SJCRH30 (cell line): ENCODE measurements at regions not wholly inside any gene's neighbourhood (a gene's known extent, or its start where the extent isn't known, plus 50 kb on each side); places are given as distances from the start of the nearest gene placed in this dataset.
A peak's percentile ranks its signal among the peaks of the same experiment; 100 is the strongest.

Experiments
- DNase-seq, 2 experiments: peaks; one replicate each; pipeline ENCODE4 v3.0.0-alpha.2; 2015 to 2020
- H3K27ac ChIP-seq: fragments of 250-450 bp; sonication (Bioruptor Pico); 2 replicates; pipeline ENCODE4 v1.5.1; 2020; ENCODE audit warnings: mild to moderate bottlenecking, moderate library complexity
- H3K27me3 ChIP-seq: fragments of 250-450 bp; sonication (Bioruptor Pico); 2 replicates; pipeline ENCODE4 v1.5.1; 2020; ENCODE audit warnings: mild to moderate bottlenecking, moderate library complexity
- H3K36me3 ChIP-seq: fragments of 250-450 bp; sonication (Bioruptor Pico); 2 replicates; pipeline ENCODE4 v1.5.1; 2020; ENCODE audit warnings: mild to moderate bottlenecking, moderate library complexity
- H3K4me1 ChIP-seq: fragments of 250-450 bp; sonication (Bioruptor Pico); 2 replicates; pipeline ENCODE4 v1.5.1; 2020; ENCODE audit warnings: mild to moderate bottlenecking, moderate library complexity
- H3K4me3 ChIP-seq: fragments of 250-450 bp; sonication (Bioruptor Pico); 2 replicates; pipeline ENCODE4 v1.5.1; 2020; ENCODE audit warnings: mild to moderate bottlenecking, moderate library complexity
- H3K9me3 ChIP-seq: fragments of 250-450 bp; sonication (Bioruptor Pico); replicated peaks from 2 replicates; pipeline ENCODE4 v1.5.1; 2020; ENCODE audit warnings: mild to moderate bottlenecking, moderate library complexity

GRCh38 chr3:194205675-194206133, 69.8 kb downstream of the HES1 start:
- Histone ChIP-seq H3K9me3 (no peaks in the 10 kb centered on the region), H3K27me3 (no peaks in the 10 kb centered on the region), H3K36me3 (no peaks in the 10 kb centered on the region), H3K4me3 (peak overlapping the region; percentile 41), H3K27ac (peak overlapping the region; percentile 61), H3K4me1 (peaks cover 5% of the 10 kb centered on the region)
- peak; percentile 54 to 76 for DNase-seq

DNA sequence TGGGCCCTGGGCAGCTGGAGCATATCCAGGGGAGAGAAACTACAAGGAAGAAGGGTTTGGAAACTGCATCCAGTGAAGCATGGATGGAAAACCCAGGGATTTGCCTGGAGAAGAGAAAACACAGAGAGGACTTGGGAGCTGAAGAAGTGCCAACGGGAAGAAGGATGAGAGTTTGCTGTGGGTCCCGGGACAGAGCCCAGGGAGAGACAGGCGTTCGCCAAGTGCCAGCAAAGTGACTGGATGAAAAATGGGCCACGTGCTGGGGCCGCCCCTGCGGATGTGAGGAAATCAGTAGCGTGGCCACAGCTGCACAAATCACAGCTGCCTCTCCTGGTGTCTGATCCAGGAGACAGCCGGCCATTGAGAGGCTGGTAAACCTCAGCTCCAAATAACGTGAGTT, 70.4 kb downstream of the HES1 start:
- Histone ChIP-seq H3K27ac (peak overlapping the region; percentile 61), H3K4me1 (peaks cover 5% of the 10 kb centered on the region), H3K27me3 (no peaks in the 10 kb centered on the region), H3K36me3 (no peaks in the 10 kb centered on the region), H3K4me3 (peak overlapping the region; percentile 41), H3K9me3 (no peaks in the 10 kb centered on the region)
- peak; percentile 81 to 85 for DNase-seq

DNA sequence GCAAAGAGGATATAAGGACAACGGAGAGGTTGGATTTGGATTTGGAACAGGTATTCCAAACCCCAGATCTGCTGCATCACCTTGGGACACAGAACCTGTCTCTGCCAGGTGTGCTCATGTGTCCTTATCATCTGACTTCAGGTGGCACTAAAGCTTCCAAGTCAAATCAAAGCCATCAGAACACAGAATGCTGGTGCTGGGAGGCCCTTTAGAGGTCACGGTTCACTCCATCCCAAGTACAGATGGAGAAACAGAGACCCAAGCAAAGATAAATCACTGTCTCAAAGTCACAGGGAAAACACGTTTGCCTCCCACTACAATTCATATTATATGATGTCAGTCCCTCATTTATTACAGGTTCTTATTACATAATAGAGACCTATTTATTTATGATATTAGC, 72.8 kb downstream of the HES1 start:
- Histone ChIP-seq H3K36me3 (no peaks in the 10 kb centered on the region), H3K27ac (no peak overlapping the region)

GRCh38 chr3:194212161-194212844, 76.4 kb downstream of the HES1 start:
- Histone ChIP-seq H3K27me3 (no peaks in the 10 kb centered on the region), H3K27ac (no peak overlapping the region), H3K9me3 (no peaks in the 10 kb centered on the region), H3K36me3 (no peaks in the 10 kb centered on the region), H3K4me3 (no peak overlapping the region), H3K4me1 (no peaks in the 10 kb centered on the region)
- no peak for DNase-seq

More for the DNA sequence above, 72.8 kb downstream of the HES1 start:
- no peak overlapping the region for H3K4me3 ChIP-seq
- H3K9me3 ChIP-seq: no peaks in the 10 kb centered on the region
- peaks cover 5% of the 10 kb centered on the region for H3K4me1 ChIP-seq
- H3K27me3 ChIP-seq: no peaks in the 10 kb centered on the region
- no peak for DNase-seq

DNA sequence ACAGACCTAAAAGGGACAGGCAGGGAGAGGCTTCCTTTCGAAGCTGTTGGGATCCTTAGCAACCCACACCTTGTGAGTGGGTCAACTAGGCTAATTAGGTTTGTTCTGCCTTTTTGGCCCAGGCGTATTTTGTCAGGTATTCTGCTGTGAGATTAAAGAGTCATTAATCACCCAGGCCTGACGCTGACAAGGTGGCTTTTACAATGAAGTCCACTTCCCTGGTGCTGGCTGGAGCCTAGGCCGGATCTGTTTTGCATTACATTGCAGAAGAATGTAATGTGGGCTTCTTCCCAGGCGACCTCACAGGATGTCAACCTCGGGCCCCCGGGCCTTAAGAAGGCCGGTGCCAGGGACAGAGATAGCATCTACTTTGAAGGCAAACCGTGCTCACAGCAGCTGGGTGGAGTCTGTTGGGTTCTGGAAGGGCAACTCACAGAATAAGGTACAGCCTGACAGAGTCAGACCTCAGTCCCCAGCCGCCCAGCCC, 76.9 kb downstream of the HES1 start:
- H3K4me1 ChIP-seq: no peaks in the 10 kb centered on the region
- H3K4me3 ChIP-seq: no peak overlapping the region
- DNase-seq: no peak
- H3K27me3 ChIP-seq: no peaks in the 10 kb centered on the region
- H3K27ac ChIP-seq: no peak overlapping the region
- H3K9me3 ChIP-seq: no peaks in the 10 kb centered on the region
- H3K36me3 ChIP-seq: no peaks in the 10 kb centered on the region

GRCh38 chr3:194215392-194215791, 79.4 kb downstream of the HES1 start:
- H3K27me3 ChIP-seq: no peaks in the 10 kb centered on the region
- no peak overlapping the region for H3K27ac ChIP-seq
- no peaks in the 10 kb centered on the region for H3K9me3 ChIP-seq
- no peak overlapping the region for H3K4me3 ChIP-seq
- no peak for DNase-seq
- H3K4me1 ChIP-seq: no peaks in the 10 kb centered on the region
- no peaks in the 10 kb centered on the region for H3K36me3 ChIP-seq

GRCh38 chr3:194218646-194219453, 82.9 kb downstream of the HES1 start:
- Histone ChIP-seq H3K27ac (no peak overlapping the region), H3K27me3 (no peaks in the 10 kb centered on the region), H3K4me1 (no peaks in the 10 kb centered on the region), H3K36me3 (no peaks in the 10 kb centered on the region), H3K9me3 (no peaks in the 10 kb centered on the region), H3K4me3 (no peak overlapping the region)
- no peak for DNase-seq

DNA sequence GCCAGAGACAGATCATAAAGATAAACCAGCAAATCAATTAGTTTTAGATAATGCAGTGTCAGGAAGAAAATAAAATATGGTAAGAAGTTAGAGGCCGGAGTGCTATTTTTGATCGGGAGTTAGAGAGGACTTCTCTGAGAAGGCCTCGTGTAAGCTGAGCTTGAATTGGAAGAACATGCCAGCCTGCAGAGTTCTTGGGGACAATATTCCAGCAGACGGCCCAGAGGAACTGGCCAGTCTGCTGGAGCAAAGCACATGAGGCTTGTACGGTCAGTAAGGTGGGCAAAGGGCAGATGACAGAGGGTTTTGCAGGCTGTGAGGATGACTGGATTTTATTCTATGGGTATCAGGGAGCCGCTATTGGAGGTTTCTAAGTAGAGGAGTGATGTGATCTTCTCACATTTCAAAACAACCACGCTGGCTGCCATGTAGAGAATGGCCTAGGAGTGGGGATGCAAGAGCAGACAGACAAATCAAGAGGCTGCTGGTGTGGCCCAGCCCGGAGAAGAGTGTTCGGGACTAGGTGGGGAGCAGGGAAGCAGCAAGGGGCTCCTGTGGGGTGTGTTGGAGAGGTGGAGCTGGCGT, 84.0 kb downstream of the HES1 start:
- H3K36me3 ChIP-seq: no peaks in the 10 kb centered on the region
- no peak overlapping the region for H3K4me3 ChIP-seq
- H3K4me1 ChIP-seq: no peaks in the 10 kb centered on the region
- H3K27ac ChIP-seq: no peak overlapping the region
- no peak for DNase-seq
- no peaks in the 10 kb centered on the region for H3K9me3 ChIP-seq
- H3K27me3 ChIP-seq: peaks cover 5% of the 10 kb centered on the region; the same call in 1 of the 2 replicates

DNA sequence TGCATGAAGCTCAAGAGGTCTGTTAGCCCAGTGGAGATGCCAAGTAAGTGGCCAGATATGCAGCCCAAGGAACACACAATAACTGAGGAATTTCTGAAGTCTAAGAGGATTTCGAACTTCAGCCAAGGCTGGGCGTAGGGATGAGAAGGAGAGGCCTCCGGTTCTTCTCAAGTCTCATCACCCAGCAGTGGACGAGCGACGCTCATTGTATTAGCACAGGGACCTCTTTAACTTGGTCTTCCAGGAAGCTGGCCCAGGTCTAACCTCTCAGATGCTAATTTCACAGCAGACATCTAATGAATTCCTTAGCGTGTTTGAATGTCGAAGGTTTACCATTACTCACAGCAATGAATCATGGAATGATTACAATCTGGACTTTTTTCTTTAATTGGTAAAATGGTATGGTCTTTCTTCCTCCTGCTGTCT, 85.0 kb downstream of the HES1 start:
- no peak overlapping the region for H3K4me3 ChIP-seq
- no peaks in the 10 kb centered on the region for H3K9me3 ChIP-seq
- H3K4me1 ChIP-seq: no peaks in the 10 kb centered on the region
- peaks cover 12% of the 10 kb centered on the region; the same call in 1 of the 2 replicates for H3K27me3 ChIP-seq
- no peaks in the 10 kb centered on the region for H3K36me3 ChIP-seq
- H3K27ac ChIP-seq: no peak overlapping the region
- DNase-seq: no peak

- Histone ChIP-seq H3K4me3 (no peak overlapping the region), H3K27me3 (peaks cover 12% of the 10 kb centered on the region; the same call in 1 of the 2 replicates), H3K36me3 (no peaks in the 10 kb centered on the region), H3K9me3 (no peaks in the 10 kb centered on the region), H3K27ac (no peak overlapping the region), H3K4me1 (no peaks in the 10 kb centered on the region)
- DNase-seq: no peak
Measured at GRCh38 chr3:194221336-194221735, 85.4 kb downstream of the HES1 start.

DNA sequence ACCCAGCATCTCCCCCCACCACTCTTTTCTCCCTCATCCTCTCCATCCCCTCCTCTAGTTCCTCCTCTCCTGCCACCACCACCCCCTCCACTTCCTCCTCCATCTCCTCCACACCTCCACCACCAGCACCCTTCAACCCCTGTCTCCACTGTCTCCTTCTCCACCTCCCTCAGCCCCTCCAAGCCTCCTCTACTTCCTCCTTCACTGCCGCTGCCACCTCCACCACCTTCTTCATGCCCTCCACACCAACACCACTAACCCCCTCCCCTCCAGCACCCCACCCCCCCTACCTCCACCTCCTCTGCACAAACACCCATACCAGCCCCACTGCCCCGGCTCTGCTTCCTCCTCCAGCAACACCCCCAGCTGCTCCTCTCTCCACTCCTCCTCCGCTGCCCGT, 88.0 kb downstream of the HES1 start:
- H3K4me3 ChIP-seq: no peak overlapping the region
- peaks cover 12% of the 10 kb centered on the region; the same call in 1 of the 2 replicates for H3K27me3 ChIP-seq
- no peaks in the 10 kb centered on the region for H3K36me3 ChIP-seq
- no peaks in the 10 kb centered on the region for H3K4me1 ChIP-seq
- no peaks in the 10 kb centered on the region for H3K9me3 ChIP-seq
- no peak for DNase-seq
- no peak overlapping the region for H3K27ac ChIP-seq

- no peak overlapping the region for H3K27ac ChIP-seq
Measured at GRCh38 chr3:194224471-194225417, 88.8 kb downstream of the HES1 start.

DNA sequence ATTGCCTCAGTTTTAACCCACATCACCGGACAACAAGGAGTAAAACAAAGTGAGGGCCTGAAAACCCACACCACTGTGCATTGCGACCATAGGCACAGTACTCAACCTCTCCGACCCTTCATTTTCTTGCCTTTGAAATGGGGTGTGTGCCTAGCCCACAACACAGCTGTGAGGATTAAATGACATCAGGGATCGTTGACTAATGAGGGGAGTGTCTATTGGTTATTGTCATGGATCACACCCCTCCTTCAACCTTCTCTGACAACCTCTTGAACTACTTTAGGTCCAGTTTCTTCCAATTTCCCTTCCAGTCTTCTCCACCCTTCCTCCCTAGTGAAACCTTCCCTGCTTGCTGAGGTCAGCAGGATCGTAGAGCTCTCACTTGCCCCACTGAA, 89.5 kb downstream of the HES1 start:
- Histone ChIP-seq H3K4me1 (no peaks in the 10 kb centered on the region), H3K9me3 (no peaks in the 10 kb centered on the region), H3K4me3 (no peak overlapping the region), H3K36me3 (no peaks in the 10 kb centered on the region), H3K27ac (no peak overlapping the region), H3K27me3 (peaks cover 12% of the 10 kb centered on the region; the same call in 1 of the 2 replicates)
- no peak for DNase-seq

More at GRCh38 chr3:194224471-194225417, 88.8 kb downstream of the HES1 start:
- peak in 1 of 2 experiments; percentile 28 for DNase-seq
- Histone ChIP-seq H3K36me3 (no peaks in the 10 kb centered on the region), H3K9me3 (no peaks in the 10 kb centered on the region), H3K27me3 (peaks cover 12% of the 10 kb centered on the region; the same call in 1 of the 2 replicates), H3K4me1 (no peaks in the 10 kb centered on the region), H3K4me3 (no peak overlapping the region)
